ENCODE measurements at regions not wholly inside any gene's neighbourhood (a gene's known extent, or its start where the extent isn't known, plus 50 kb on each side); places are given as distances from the start of the nearest gene placed in this dataset.

- H3K4me2 ChIP-seq (ENCODE audit: insufficient read depth in 1 of 2, low read depth in 2 of 2, low read length in 2 of 2), result no peak overlapping the region
- H2BK12ac ChIP-seq (ENCODE audit: low read depth, low read length), result no peak overlapping the region
- H4K8ac ChIP-seq (ENCODE audit: extremely low read depth, insufficient read depth, low read length), result no peak overlapping the region
- no peaks in the 10 kb centered on the region for H3K79me2 ChIP-seq (ENCODE audit: control insufficient read depth in 1 of 2, insufficient read depth in 2 of 2, low read length in 2 of 2)
- peaks cover 3% of the 10 kb centered on the region; the same call in 1 of the 2 replicates for H3K23me2 ChIP-seq (ENCODE audit: low read depth, low read length)
- no peak overlapping the region for H3K14ac ChIP-seq (ENCODE audit: insufficient read length)
- no peak overlapping the region for H2BK15ac ChIP-seq (ENCODE audit: low read length)
- H3K4me1 ChIP-seq (replicated peaks in 1 of 4; ENCODE audit: control insufficient read depth in 3 of 4, insufficient read depth in 4 of 4, low read length in 3 of 4), result peaks cover 0 to 2% (median 0%) of the 10 kb centered on the region in 4 experiments; a peak in 1 of 7 replicates
- no peak overlapping the region for H2AK5ac ChIP-seq (ENCODE audit: low read depth, low read length)
- H3K9me3 ChIP-seq (ENCODE audit: insufficient read depth in 2 of 2, low read depth in 1 of 2, low read length in 1 of 2), result no peaks in the 10 kb centered on the region
- H2BK120ac ChIP-seq (replicated peaks; ENCODE audit: low read depth, low read length), result no peak overlapping the region
- no peaks in the 10 kb centered on the region for H3K27me3 ChIP-seq (replicated peaks in 1 of 4; ENCODE audit: control insufficient read depth in 3 of 4, extremely low read depth in 1 of 4, insufficient read depth in 3 of 4, low read length in 3 of 4)
- ChIA-PET CTCF (ENCODE audit: partially characterized antibody) (interaction anchor here (0.6 to 0.9 kb wide), 3 partner anchors 43 to 210 kb away, joined by 3 read pairs; no protein-coding TSS in a partner anchor), POLR2A (ENCODE audit: partially characterized antibody) (no interaction called here)
- no peak overlapping the region for H3K9ac ChIP-seq (replicated peaks in 1 of 4; ENCODE audit: extremely low read depth in 1 of 4, low read depth in 3 of 4, low read length in 3 of 4)
- H2BK20ac ChIP-seq (ENCODE audit: low read length), result no peak overlapping the region
- no peak overlapping the region for H3K27ac ChIP-seq (ENCODE audit: low read depth, low read length)
- no peak overlapping the region for H4K5ac ChIP-seq (ENCODE audit: insufficient read length, low read depth, low read length)
- no peak overlapping the region for H3K4me3 ChIP-seq (ENCODE audit: extremely low read depth in 1 of 4, insufficient read depth in 2 of 4, low read depth in 3 of 4, low read length in 4 of 4)
- FAIRE-seq (no peak), DNase-seq (ENCODE audit: low read depth in 1 of 2, low spot score in 2 of 2) (no peak)
- H3K18ac ChIP-seq (ENCODE audit: extremely low read depth, low read length), result no peak overlapping the region
- WGBS, 2 experiments (ENCODE audit: extremely low coverage in 1 of 2, insufficient coverage in 1 of 2, insufficient read length in 1 of 2, insufficient replicate concordance in 2 of 2, low coverage in 1 of 2, low lambda C conversion rate in 2 of 2, missing lambda C conversion rate in 1 of 2), result 89% methylated on average over 5 of the region's 5 CpGs; no CpG with 5 or more reads in 1 of the 2 experiments
- H2BK5ac ChIP-seq (ENCODE audit: low read depth, low read length), result no peak overlapping the region
- no peak overlapping the region for H3K4ac ChIP-seq (replicated peaks; ENCODE audit: insufficient read length, low read depth, low read length)
- no peak for TF ChIP-seq JUN (IDR thresholded peaks at IDR 0.05; ENCODE audit: low read depth, low read length)
- no peak for TF ChIP-seq YY1 (IDR thresholded peaks at IDR 0.05; ENCODE audit: low read depth, low read length)
- no peak for TF ChIP-seq EZH2 (IDR thresholded peaks at IDR 0.05; ENCODE audit: low read depth, low read length, severe bottlenecking)
- H3K23ac ChIP-seq (ENCODE audit: insufficient read length), result no peak overlapping the region
- no peaks in the 10 kb centered on the region for H3K36me3 ChIP-seq (ENCODE audit: control insufficient read depth in 2 of 4, insufficient read depth in 4 of 4, low read length in 3 of 4)
- no peaks in the 10 kb centered on the region for H4K20me1 ChIP-seq (replicated peaks in 1 of 2; ENCODE audit: control insufficient read depth in 1 of 2, insufficient read depth in 2 of 2, low read length in 2 of 2)
- H3K79me1 ChIP-seq (ENCODE audit: low read depth, low read length), result no peaks in the 10 kb centered on the region
- no peak overlapping the region for H4K91ac ChIP-seq (replicated peaks; ENCODE audit: insufficient read length, low read length)
- H2AFZ ChIP-seq (ENCODE audit: low read length), result no peak overlapping the region
- no peak overlapping the region for H3K56ac ChIP-seq (replicated peaks; ENCODE audit: insufficient read length, low read depth, low read length)
Observed at GRCh38 chr18:37987901-37988300, 422.3 kb upstream of the CELF4 start.

Data from H1 (cell line).